ENCODE measurements at regions not wholly inside any gene's neighbourhood (a gene's known extent, or its start where the extent isn't known, plus 50 kb on each side); places are given as distances from the start of the nearest gene placed in this dataset.
"Not testable (repeated sequence)": the region's sequence is repeated elsewhere in the genome, so short reads cannot be mapped to it uniquely, and the experiment has no call there.

- TF ChIP-seq POLR2AphosphoS5 (IDR thresholded peaks at IDR 0.05); CTCF (IDR thresholded peaks at IDR 0.05 in 8 of 11, conservative IDR thresholded peaks at IDR 0.05 in 3 of 11): not testable (repeated sequence)
Observed at GRCh38 chr3:32052230-32052629, 54.2 kb upstream of the GPD1L start.

All from spleen (tissue), 7 donors.